WI38 (cell line): ENCODE measurements at regions not wholly inside any gene's neighbourhood (a gene's known extent, or its start where the extent isn't known, plus 50 kb on each side); places are given as distances from the start of the nearest gene placed in this dataset.
"Not testable (repeated sequence)": the region's sequence is repeated elsewhere in the genome, so short reads cannot be mapped to it uniquely, and the experiment has no call there.

ENCODE experiments used
- H3K4me3 ChIP-seq: 2 replicates; pipeline ENCODE4 v1.5.1; 2011; ENCODE audit warnings: low read depth, mild to moderate bottlenecking, control low read depth, low read length
- TF ChIP-seq, protein P1 (sequence below): IDR thresholded peaks from 2 replicates; pipeline ENCODE4 v1.5.1; 2012; ENCODE audit warnings: low read depth, mild to moderate bottlenecking, control low read depth, low read length

DNA sequence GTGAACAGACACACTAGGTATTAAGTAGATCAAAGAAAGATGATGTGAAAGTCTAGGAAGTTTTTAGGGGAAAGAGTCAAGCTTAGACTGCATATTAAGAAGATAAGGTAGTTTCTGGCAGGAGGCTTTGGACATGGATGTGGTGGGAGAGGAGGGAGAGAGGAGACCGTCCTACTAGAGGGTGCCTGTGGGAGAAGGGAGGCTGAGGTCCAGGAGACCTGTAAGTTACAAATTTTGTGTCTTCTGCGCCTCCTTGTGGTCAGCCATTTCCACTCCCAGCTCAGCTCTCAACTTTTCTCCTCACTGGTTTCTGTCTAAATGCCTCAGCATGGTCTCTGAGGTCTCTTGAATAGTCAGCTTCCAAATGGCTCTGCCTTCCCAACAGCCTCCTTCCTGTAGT is 193.5 kb downstream of the UNC5CL start:
- TF ChIP-seq, protein P1, sequence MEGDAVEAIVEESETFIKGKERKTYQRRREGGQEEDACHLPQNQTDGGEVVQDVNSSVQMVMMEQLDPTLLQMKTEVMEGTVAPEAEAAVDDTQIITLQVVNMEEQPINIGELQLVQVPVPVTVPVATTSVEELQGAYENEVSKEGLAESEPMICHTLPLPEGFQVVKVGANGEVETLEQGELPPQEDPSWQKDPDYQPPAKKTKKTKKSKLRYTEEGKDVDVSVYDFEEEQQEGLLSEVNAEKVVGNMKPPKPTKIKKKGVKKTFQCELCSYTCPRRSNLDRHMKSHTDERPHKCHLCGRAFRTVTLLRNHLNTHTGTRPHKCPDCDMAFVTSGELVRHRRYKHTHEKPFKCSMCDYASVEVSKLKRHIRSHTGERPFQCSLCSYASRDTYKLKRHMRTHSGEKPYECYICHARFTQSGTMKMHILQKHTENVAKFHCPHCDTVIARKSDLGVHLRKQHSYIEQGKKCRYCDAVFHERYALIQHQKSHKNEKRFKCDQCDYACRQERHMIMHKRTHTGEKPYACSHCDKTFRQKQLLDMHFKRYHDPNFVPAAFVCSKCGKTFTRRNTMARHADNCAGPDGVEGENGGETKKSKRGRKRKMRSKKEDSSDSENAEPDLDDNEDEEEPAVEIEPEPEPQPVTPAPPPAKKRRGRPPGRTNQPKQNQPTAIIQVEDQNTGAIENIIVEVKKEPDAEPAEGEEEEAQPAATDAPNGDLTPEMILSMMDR: peak; percentile 57

DNA sequence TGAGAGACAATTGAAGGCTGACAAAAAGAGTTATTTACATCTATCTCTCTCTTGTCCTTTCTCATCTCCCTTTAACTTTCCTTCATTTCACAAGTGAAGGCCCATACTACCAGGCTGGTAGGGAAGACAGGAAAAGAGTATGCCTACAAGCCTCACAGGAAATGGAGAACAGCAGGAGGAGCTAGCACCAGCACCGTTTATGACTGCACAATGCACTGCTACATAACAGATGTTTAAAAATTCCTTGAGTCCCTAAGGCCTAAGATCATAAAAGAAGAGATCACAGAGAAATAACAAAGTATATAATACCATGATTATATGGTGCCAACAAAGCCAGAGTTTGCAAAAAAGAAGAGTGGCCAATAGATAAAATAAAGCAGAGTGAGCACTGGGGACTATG is 194.8 kb downstream of the UNC5CL start:
- no peak overlapping the region for H3K4me3 ChIP-seq
- TF ChIP-seq, protein P1: no peak

More for the DNA sequence above, 193.5 kb downstream of the UNC5CL start:
- no peak overlapping the region for H3K4me3 ChIP-seq

DNA sequence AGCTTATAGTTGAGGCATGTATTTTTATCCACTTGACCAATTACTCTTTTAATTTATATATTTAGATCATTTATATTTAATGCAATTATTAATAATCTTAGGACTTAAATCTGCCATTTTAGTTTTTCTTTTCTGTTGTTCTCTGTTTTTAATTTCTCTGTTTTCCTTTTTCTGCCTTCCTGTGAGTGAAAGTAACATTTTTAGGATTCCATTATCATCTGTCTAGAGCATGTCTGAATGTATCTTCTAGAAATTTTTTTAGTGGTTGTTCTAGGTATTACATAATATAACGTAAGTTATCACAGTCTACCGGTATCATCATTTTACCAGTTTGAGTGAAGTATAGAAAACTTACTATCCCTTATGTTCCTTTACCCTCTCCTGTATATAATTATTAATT is 197.3 kb downstream of the UNC5CL start:
- TF ChIP-seq, protein P1: no peak
- H3K4me3 ChIP-seq: no peak overlapping the region

DNA sequence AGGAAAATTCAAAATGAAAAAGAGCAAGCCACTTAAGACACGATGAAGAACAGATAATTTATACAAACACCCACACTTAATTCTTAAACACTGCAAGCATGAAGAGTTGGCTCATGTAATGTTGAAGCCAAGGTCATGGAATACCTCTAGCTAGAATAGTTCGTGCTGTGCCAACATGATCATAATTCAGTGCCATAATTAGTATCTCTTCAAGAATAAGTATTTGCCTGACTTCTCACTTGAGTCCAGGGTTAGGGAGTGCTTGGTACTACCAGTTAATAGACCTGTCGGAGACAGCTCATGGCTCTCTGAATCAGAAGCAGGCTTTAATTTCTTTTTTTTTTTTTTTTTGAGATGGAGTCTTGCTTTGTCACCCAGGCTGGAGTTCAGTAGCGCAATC is 206.3 kb downstream of the UNC5CL start:
- TF ChIP-seq, protein P1: no peak
- H3K4me3 ChIP-seq: no peak overlapping the region

DNA sequence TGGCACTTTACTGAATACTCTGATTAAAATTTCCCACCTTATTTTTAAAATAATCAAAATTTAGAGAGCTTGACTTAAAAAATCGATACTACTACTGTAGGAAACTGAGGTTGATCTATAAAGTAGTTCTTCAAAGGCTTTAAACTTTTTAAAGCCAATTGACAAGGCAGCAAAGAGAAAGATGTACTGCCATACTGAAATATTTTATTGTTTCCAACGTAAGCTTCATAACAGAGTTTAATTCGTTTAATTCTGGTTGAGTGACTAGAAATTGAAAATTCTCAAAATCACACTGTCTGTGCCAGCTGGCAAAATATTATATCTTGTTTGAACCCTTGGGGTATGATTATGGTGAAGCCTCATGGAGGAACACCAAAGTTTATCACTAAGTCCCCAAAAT is 207.6 kb downstream of the UNC5CL start:
- H3K4me3 ChIP-seq: no peak overlapping the region
- TF ChIP-seq, protein P1: no peak

DNA sequence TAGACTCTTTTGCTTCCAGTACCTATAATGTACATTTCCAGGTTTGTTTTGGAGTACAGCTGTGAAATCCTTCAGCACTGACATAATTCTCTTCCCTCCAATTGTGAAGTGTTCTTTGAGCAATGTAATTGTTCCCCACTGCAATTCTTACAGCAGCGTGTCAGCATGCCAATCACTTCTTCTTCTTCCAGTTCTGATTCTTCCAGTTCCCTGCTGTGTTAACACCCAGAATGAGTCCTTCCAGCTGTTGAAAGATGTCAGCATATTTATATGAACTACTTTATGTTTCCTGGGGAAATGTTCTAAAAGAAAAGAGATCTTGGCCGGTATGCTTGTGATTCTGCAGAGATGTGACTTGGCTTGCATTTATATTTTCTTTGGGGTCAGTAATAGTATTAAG is 213.9 kb downstream of the UNC5CL start:
- no peak overlapping the region for H3K4me3 ChIP-seq
- TF ChIP-seq, protein P1: no peak

DNA sequence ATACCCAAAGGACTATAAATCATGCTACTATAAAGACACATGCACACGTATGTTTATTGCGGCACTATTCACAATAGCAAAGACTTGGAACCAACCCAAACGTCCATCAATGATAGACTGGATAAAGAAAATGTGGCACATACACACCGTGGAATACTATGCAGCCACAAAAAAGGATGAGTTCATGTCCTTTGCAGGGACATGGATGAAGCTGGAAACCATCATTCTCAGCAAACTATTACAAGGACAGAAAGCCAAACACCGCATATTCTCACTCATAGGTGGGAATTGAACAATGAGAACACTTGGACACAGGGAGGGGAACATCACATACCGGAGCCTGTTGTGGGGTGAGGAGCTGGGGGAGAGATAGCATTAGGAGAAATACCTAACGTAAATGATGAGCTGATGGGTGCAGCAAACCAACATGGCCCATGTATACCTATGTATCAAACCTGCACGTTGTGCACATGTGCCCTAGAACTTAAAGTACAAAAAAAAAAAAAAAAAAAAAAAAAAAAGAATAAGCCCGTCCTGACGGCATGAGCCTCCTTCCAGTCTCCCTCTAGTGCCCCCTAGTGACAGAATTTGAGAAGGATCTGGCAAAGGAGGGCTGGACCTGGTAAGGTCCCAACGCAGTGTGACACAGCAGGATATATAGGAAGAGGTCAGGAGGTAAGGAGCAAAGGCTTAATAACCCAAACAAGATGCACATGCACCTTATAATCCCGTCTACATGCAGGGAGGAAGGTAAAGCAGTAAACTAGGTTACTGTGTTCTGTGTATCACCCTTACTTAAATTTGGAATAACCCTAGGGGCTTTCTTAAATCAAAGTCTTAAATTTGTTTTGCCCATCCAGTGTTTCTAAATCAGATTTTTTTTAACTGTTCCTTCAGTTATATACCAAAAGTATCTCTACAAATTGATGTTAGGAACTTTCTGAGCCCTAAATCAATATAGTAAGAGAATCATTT is 214.8 kb downstream of the UNC5CL start:
- H3K4me3 ChIP-seq: not testable (repeated sequence)
- TF ChIP-seq, protein P1: peak; percentile 56
